Astrocyte of the spinal cord (primary cell): ENCODE measurements at regions not wholly inside any gene's neighbourhood (a gene's known extent, or its start where the extent isn't known, plus 50 kb on each side); places are given as distances from the start of the nearest gene placed in this dataset.

Source experiments
- DNase-seq: peaks from one replicate; pipeline ENCODE4 v3.0.0; 2011; ENCODE audit warnings: low read depth, low spot score
- H3K4me3 ChIP-seq: 2 replicates; pipeline ENCODE4 v1.5.1; 2011; ENCODE audit warnings: low read depth, mild to moderate bottlenecking, low read length, moderate library complexity
- in situ Hi-C: cut with HindIII; loops from 2 replicates; pipeline ENCODE4 v1.10.0; 2017; ENCODE audit warnings: low sequenced_read_pairs
- TF ChIP-seq, protein P1 (sequence below): IDR thresholded peaks from 2 replicates; pipeline ENCODE4 v1.5.1; 2012; ENCODE audit warnings: low read depth, mild to moderate bottlenecking, low read length, inconsistent platforms

GRCh38 chr6:90429713-90430112 is 133.1 kb upstream of the BACH2 start:
- no peak overlapping the region for H3K4me3 ChIP-seq
- TF ChIP-seq, protein P1, sequence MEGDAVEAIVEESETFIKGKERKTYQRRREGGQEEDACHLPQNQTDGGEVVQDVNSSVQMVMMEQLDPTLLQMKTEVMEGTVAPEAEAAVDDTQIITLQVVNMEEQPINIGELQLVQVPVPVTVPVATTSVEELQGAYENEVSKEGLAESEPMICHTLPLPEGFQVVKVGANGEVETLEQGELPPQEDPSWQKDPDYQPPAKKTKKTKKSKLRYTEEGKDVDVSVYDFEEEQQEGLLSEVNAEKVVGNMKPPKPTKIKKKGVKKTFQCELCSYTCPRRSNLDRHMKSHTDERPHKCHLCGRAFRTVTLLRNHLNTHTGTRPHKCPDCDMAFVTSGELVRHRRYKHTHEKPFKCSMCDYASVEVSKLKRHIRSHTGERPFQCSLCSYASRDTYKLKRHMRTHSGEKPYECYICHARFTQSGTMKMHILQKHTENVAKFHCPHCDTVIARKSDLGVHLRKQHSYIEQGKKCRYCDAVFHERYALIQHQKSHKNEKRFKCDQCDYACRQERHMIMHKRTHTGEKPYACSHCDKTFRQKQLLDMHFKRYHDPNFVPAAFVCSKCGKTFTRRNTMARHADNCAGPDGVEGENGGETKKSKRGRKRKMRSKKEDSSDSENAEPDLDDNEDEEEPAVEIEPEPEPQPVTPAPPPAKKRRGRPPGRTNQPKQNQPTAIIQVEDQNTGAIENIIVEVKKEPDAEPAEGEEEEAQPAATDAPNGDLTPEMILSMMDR, result no peak
- in situ Hi-C loops, result no loop called here
- DNase-seq, result peak; percentile 30

DNA sequence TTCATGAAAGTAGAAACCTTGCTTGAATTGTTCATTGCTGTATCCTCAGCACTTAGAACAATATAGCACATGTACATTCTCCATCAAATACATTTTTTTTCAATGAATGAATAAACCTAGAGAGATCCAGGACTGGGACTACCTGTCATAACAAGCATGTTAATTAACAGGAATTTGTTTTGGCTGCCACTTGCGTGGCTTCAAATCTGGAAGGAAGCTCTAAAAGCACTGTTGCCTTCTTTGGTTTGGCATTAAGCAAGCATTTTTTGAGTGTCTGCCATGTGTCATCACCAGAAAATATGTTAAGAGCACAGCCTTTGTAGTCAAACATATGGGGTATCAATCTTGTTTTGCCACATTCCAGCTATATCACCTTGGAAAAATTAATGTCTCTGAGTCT is 131.9 kb upstream of the BACH2 start:
- no peak overlapping the region for H3K4me3 ChIP-seq
- in situ Hi-C loops, result no loop called here
- no peak for DNase-seq
- TF ChIP-seq, protein P1, result no peak

DNA sequence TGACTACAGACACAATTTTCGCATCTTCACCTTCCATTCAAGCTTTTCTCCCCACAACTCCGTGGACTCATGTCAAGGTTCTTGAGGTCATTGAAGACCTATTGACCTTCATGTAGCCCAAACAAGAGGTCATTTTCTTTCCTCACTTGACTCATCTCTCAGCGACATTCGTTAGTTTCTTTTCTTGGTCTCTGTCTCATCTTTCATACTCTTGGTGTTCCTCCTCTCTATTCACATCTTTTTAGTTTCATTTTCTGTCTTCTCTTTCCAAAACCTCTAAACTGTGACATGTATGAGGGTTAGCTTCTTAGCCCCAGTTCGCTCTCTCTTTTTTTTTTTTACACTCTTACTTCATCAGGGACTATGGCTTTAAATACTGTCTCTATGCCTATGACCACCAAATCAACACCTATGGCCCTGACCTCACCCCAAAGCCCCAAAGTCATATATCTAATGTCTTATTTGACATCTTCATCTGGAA is 128.6 kb upstream of the BACH2 start:
- in situ Hi-C loops, result no loop called here
- H3K4me3 ChIP-seq, result no peak overlapping the region
- TF ChIP-seq, protein P1, result no peak
- DNase-seq, result no peak

DNA sequence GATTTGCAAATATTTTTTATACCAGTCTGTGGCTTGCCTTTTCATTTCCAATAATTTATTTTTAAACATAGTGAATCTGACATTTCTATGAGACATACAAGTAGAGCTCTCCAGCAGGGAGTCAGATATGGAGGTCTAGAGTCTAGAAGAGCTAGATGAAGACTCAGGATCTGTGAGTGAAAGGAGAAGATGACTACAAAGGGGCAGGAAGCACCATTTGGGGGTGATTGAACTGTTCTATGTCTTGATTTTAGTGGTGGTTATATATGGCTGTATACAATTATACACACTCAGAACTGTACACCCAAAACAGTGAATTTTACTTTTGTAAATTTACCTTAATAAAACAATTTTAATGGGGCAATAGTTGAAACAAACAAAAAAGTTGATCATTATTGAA is 127.9 kb upstream of the BACH2 start:
- DNase-seq, result no peak
- in situ Hi-C loops, result no loop called here
- H3K4me3 ChIP-seq, result no peak overlapping the region
- TF ChIP-seq, protein P1, result no peak

DNA sequence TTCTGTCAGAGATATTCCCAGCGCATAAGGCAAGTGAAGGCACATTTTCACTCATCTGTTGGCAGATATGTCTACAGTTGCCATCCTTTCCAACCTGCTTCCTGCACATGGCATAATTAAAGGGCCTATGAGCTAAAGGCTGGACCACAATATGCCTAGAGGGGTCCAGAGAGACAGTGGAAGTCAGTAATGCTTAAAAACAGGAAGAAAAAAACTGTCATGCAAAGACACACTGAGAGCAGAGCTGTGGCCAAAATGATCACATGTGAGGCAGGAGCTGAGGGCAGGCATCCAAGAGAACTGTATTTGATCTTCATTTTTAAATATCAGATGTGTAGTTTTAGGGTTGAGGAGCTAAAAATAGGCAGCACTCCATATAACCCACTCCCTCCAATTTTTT is 125.0 kb upstream of the BACH2 start:
- in situ Hi-C loops, result no loop called here
- DNase-seq, result no peak
- TF ChIP-seq, protein P1, result no peak

GRCh38 chr6:90420500-90420899 is 123.9 kb upstream of the BACH2 start:
- no peak for DNase-seq
- in situ Hi-C loops, result no loop called here
- no peak overlapping the region for H3K4me3 ChIP-seq
- TF ChIP-seq, protein P1, result no peak

More for the DNA sequence above, 125.0 kb upstream of the BACH2 start:
- no peak overlapping the region for H3K4me3 ChIP-seq

- DNase-seq, result no peak
- in situ Hi-C loops, result no loop called here
- H3K4me3 ChIP-seq, result no peak overlapping the region
- TF ChIP-seq, protein P1, result no peak
These were observed 120.7 kb upstream of the BACH2 start for GRCh38 chr6:90417385-90417784.
